ENCODE measurements at regions not wholly inside any gene's neighbourhood (a gene's known extent, or its start where the extent isn't known, plus 50 kb on each side); places are given as distances from the start of the nearest gene placed in this dataset.

DNA sequence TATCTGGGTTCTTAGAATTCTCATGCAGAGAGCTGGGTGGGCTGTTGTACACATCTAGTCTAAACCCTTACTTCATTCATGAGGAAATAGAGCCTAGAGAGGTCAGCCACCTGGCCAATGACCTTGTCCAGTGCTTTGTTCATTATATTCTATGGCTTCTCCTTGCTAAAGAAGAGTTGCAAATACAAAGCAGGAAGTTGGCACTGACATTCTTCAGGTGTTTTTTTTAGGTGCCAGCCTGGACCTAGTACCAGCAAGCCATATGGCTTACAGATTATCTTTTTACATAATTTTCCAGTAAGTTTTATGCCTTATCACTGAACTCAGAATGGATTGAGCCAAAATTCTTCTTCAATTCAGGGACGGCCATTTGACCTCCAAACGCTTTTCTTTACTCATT, 54.7 kb upstream of the PGM2 start:
- no peaks in the 10 kb centered on the region for H3K36me3 Mint-ChIP-seq (ENCODE audit: unreplicated experiment)
- no peak for DNase-seq
- H3K27ac Mint-ChIP-seq (ENCODE audit: unreplicated experiment) = no peak overlapping the region
- H3K27me3 Mint-ChIP-seq (ENCODE audit: unreplicated experiment) = no peaks in the 10 kb centered on the region
- no peak overlapping the region for H3K4me3 Mint-ChIP-seq (ENCODE audit: unreplicated experiment)
- H3K9me3 Mint-ChIP-seq (ENCODE audit: unreplicated experiment) = peaks cover 4% of the 10 kb centered on the region
- H3K4me1 Mint-ChIP-seq (ENCODE audit: low read depth, unreplicated experiment) = no peaks in the 10 kb centered on the region
- TF ChIP-seq, protein P1, sequence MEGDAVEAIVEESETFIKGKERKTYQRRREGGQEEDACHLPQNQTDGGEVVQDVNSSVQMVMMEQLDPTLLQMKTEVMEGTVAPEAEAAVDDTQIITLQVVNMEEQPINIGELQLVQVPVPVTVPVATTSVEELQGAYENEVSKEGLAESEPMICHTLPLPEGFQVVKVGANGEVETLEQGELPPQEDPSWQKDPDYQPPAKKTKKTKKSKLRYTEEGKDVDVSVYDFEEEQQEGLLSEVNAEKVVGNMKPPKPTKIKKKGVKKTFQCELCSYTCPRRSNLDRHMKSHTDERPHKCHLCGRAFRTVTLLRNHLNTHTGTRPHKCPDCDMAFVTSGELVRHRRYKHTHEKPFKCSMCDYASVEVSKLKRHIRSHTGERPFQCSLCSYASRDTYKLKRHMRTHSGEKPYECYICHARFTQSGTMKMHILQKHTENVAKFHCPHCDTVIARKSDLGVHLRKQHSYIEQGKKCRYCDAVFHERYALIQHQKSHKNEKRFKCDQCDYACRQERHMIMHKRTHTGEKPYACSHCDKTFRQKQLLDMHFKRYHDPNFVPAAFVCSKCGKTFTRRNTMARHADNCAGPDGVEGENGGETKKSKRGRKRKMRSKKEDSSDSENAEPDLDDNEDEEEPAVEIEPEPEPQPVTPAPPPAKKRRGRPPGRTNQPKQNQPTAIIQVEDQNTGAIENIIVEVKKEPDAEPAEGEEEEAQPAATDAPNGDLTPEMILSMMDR (IDR thresholded peaks at IDR 0.05; ENCODE audit: partially characterized antibody, unreplicated experiment) = no peak

DNA sequence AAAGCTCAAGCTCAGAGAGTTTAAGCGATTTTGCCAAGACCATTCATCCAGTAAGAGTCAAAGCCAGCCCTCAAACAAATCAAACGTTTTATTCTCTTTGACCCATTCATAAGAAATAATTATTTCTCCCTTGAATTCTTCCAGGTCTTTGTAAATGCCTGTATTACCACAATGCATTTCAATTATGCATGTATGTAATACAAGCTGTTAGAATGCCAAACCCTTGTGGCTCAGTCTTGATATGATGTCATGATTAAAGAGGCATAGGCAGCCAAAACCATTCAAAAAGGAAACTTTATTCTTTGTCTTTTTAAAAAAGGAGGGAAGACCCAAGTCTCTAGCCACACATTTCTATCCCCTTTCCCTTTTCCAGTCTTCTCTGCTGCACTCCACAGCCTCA, 56.5 kb upstream of the PGM2 start:
- H3K27ac Mint-ChIP-seq (ENCODE audit: unreplicated experiment) = no peak overlapping the region
- no peak for DNase-seq

DNA sequence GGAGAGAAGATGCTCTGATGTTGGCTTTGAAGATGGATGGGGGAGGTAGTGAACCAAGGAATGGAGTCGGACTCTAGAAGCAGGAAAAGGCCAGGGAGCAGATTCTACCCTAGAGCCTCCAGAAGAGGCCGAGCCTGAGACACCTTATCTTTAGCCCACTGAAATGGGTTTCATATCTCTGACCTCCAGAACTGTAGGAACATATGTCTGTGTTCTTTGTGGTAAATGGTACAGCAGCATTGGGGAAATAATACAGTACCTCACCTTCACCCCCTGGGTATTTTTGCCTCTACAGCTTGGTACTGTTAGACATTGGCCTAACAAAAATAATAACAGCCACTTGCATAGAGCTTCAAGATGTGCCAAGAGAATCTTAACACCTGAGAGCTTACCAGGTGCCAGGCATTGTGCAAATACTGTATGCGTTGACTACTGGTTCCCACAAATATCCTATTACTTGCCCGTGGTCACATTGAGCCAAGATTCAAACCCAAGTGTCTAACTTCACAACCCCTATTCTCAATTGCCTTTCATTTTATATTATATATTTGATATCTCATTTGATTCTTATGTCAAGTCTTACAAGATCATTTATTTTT, 57.0 kb upstream of the PGM2 start:
- no peak overlapping the region for H3K27ac Mint-ChIP-seq (ENCODE audit: unreplicated experiment)
- no peak for DNase-seq
- H3K36me3 Mint-ChIP-seq (ENCODE audit: unreplicated experiment) = no peaks in the 10 kb centered on the region
- no peak overlapping the region for H3K4me3 Mint-ChIP-seq (ENCODE audit: unreplicated experiment)
- peaks cover 7% of the 10 kb centered on the region for H3K9me3 Mint-ChIP-seq (ENCODE audit: unreplicated experiment)
- TF ChIP-seq, protein P1 (IDR thresholded peaks at IDR 0.05; ENCODE audit: partially characterized antibody, unreplicated experiment) = no peak
- H3K27me3 Mint-ChIP-seq (ENCODE audit: unreplicated experiment) = no peaks in the 10 kb centered on the region
- no peaks in the 10 kb centered on the region for H3K4me1 Mint-ChIP-seq (ENCODE audit: low read depth, unreplicated experiment)

More for the DNA sequence above, 56.5 kb upstream of the PGM2 start:
- H3K4me1 Mint-ChIP-seq (ENCODE audit: low read depth, unreplicated experiment) = no peaks in the 10 kb centered on the region
- no peaks in the 10 kb centered on the region for H3K27me3 Mint-ChIP-seq (ENCODE audit: unreplicated experiment)
- H3K4me3 Mint-ChIP-seq (ENCODE audit: unreplicated experiment) = no peak overlapping the region
- TF ChIP-seq, protein P1 (IDR thresholded peaks at IDR 0.05; ENCODE audit: partially characterized antibody, unreplicated experiment) = no peak
- no peaks in the 10 kb centered on the region for H3K36me3 Mint-ChIP-seq (ENCODE audit: unreplicated experiment)
- peaks cover 7% of the 10 kb centered on the region for H3K9me3 Mint-ChIP-seq (ENCODE audit: unreplicated experiment)

DNA sequence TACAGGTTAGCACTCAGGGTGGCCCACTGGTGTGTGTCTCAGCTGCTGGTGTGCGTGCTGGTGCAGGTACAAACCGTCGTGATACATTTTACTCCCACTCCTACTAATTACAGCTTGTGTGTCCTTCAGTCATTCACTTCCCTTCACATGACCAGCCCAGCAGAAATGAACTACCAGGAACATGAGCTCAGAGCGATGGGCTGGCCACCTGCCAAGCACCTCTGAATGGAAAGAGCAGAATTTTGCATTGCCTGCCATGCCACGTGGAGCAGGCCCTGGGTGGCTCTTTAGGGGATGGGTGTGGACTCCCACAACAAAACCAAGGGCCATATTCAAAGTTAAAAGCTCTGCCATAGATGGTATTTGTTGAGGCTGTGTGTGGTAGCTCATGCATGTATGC, 58.9 kb upstream of the PGM2 start:
- H3K36me3 Mint-ChIP-seq (ENCODE audit: unreplicated experiment) = no peaks in the 10 kb centered on the region
- H3K4me3 Mint-ChIP-seq (ENCODE audit: unreplicated experiment) = no peak overlapping the region
- H3K27me3 Mint-ChIP-seq (ENCODE audit: unreplicated experiment) = peaks cover 3% of the 10 kb centered on the region
- no peak for DNase-seq
- H3K27ac Mint-ChIP-seq (ENCODE audit: unreplicated experiment) = no peak overlapping the region
- TF ChIP-seq, protein P1 (IDR thresholded peaks at IDR 0.05; ENCODE audit: partially characterized antibody, unreplicated experiment) = no peak
- peaks cover 7% of the 10 kb centered on the region for H3K9me3 Mint-ChIP-seq (ENCODE audit: unreplicated experiment)
- H3K4me1 Mint-ChIP-seq (ENCODE audit: low read depth, unreplicated experiment) = no peaks in the 10 kb centered on the region

DNA sequence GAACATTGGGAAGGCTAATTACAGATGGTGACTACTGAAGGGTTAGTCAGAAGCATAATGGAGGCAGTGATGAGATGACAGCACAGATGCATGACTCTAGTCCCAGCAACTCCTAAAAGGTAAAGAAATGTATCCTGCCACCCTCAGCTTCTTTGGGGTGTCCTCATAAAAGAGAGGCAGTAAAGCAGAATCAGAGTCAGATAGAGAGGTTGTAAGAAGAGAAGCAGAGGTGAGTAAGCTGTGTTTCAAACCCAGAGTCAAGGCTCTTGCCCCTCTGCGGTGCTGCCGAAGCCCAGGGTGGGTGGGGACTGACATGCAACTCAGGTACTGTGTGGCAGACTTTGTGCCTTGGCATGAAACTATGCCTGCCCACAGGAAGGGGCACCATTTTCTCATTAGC, 59.5 kb upstream of the PGM2 start:
- Mint-ChIP-seq H3K9me3 (ENCODE audit: unreplicated experiment) (peaks cover 4% of the 10 kb centered on the region), H3K27ac (ENCODE audit: unreplicated experiment) (no peak overlapping the region), H3K36me3 (ENCODE audit: unreplicated experiment) (no peaks in the 10 kb centered on the region), H3K4me3 (ENCODE audit: unreplicated experiment) (no peak overlapping the region), H3K4me1 (ENCODE audit: low read depth, unreplicated experiment) (no peaks in the 10 kb centered on the region), H3K27me3 (ENCODE audit: unreplicated experiment) (peaks cover 3% of the 10 kb centered on the region)
- TF ChIP-seq, protein P1 (IDR thresholded peaks at IDR 0.05; ENCODE audit: partially characterized antibody, unreplicated experiment) = no peak
- no peak for DNase-seq
